ENCODE measurements at regions not wholly inside any gene's neighbourhood (a gene's known extent, or its start where the extent isn't known, plus 50 kb on each side); places are given as distances from the start of the nearest gene placed in this dataset.

GRCh38 chr2:171228826-171229225 is 68.1 kb upstream of the TLK1 start:
- TF ChIP-seq POLR2AphosphoS5 (IDR thresholded peaks at IDR 0.05; ENCODE audit: low read depth, low read length) = no peak
- TF ChIP-seq POLR2A (IDR thresholded peaks at IDR 0.05; ENCODE audit: low read depth, low read length) = no peak
- no peak for TF ChIP-seq TAF1 (IDR thresholded peaks at IDR 0.05; ENCODE audit: borderline replicate concordance, low read depth, low read length)

Measured in GM12892 (cell line).